IMR-90 (cell line): ENCODE measurements at regions not wholly inside any gene's neighbourhood (a gene's known extent, or its start where the extent isn't known, plus 50 kb on each side); places are given as distances from the start of the nearest gene placed in this dataset.

Source experiments
- ATAC-seq: fragments of 200-7000 bp; cut with Tn5 transposase; 2 replicates; pipeline ENCODE4 v1.9.1; 2020; ENCODE audit warnings: low read depth, mild to moderate bottlenecking, moderate library complexity
- BruUV-seq: library from RNA; stranded (reverse); fragments of 400-500 nt; replicated peaks from 2 replicates; lab custom pipeline; 2021; lab: Mats Ljungman, UMichigan
- CTCF ChIA-PET: fragments of 300-600 bp; formaldehyde crosslinking; extraction: SDS; loops from one replicate; lab custom pipeline; 2021; ENCODE audit warnings: antibody characterized with exemption; lab: Yijun Ruan, JAX
- POLR2A ChIA-PET: fragments of 300-600 bp; sonication (Branson Sonifier 250); formaldehyde crosslinking; loops from one replicate; lab custom pipeline; 2022; ENCODE audit warnings: antibody characterized with exemption; ENCODE audit not compliant: unreplicated experiment; lab: Charles Lee
- DNase-seq: peaks from one replicate; pipeline ENCODE4 v3.0.0; 2013
- H2AFZ ChIP-seq: replicated peaks from 2 replicates; pipeline ENCODE3; 2013; ENCODE audit warnings: low read length, mild to moderate bottlenecking; ENCODE audit not compliant: poor library complexity
- H2AK5ac ChIP-seq: 2 replicates; pipeline ENCODE4 v1.6.1; 2013; ENCODE audit warnings: low read depth, low read length, inconsistent platforms
- H2AK9ac ChIP-seq: replicated peaks from 2 replicates; pipeline ENCODE3; 2013; ENCODE audit warnings: mild to moderate bottlenecking, low read depth, low read length, moderate library complexity; ENCODE audit not compliant: poor library complexity
- H2BK120ac ChIP-seq: 2 replicates; pipeline ENCODE4 v1.6.1; 2013; ENCODE audit warnings: low read depth, low read length, inconsistent platforms
- H2BK15ac ChIP-seq: 3 replicates; pipeline ENCODE4 v1.6.1; 2013; ENCODE audit warnings: low read depth, low read length, inconsistent platforms
- H2BK20ac ChIP-seq: 2 replicates; pipeline ENCODE4 v1.6.1; 2013; ENCODE audit warnings: low read depth, mild to moderate bottlenecking, inconsistent platforms, low read length, moderate library complexity
- H2BK5ac ChIP-seq: 2 replicates; pipeline ENCODE4 v1.6.1; 2013; ENCODE audit warnings: mild to moderate bottlenecking, low read depth, low read length, inconsistent platforms; ENCODE audit not compliant: poor library complexity, severe bottlenecking
- H3K14ac ChIP-seq: replicated peaks from 2 replicates; pipeline ENCODE4 v1.6.1; 2013; ENCODE audit warnings: low read depth, low read length, inconsistent platforms
- H3K18ac ChIP-seq: 2 replicates; pipeline ENCODE4 v1.6.1; 2013; ENCODE audit warnings: low read depth, low read length, control low read depth
- H3K23ac ChIP-seq: 2 replicates; pipeline ENCODE4 v1.6.1; 2013; ENCODE audit warnings: low read depth, low read length, inconsistent platforms
- H3K27ac ChIP-seq: 2 replicates; pipeline ENCODE4 v1.5.1; 2013; ENCODE audit warnings: mild to moderate bottlenecking, control low read depth, low read length; ENCODE audit not compliant: insufficient read depth
- H3K27me3 ChIP-seq: 2 replicates; pipeline ENCODE4 v1.6.1; 2013; ENCODE audit warnings: low read length; ENCODE audit not compliant: control insufficient read depth, insufficient read depth
- H3K36me3 ChIP-seq: 2 replicates; pipeline ENCODE4 v1.6.1; 2013; ENCODE audit warnings: low read length, mixed read lengths; ENCODE audit not compliant: control insufficient read depth, insufficient read depth
- H3K4ac ChIP-seq: 2 replicates; pipeline ENCODE4 v1.6.1; 2013; ENCODE audit warnings: low read depth, low read length, inconsistent platforms
- H3K4me1 ChIP-seq: 2 replicates; pipeline ENCODE4 v1.6.1; 2013; ENCODE audit warnings: low read length, mixed read lengths; ENCODE audit not compliant: control insufficient read depth, insufficient read depth
- H3K4me2 ChIP-seq: 2 replicates; pipeline ENCODE4 v1.6.1; 2013; ENCODE audit warnings: low read depth, mild to moderate bottlenecking, control low read depth, low read length, moderate library complexity
- H3K4me3 ChIP-seq: 2 replicates; pipeline ENCODE4 v1.5.1; 2013; ENCODE audit warnings: low read depth, mild to moderate bottlenecking, control low read depth, low read length, moderate library complexity; ENCODE audit not compliant: insufficient read depth
- H3K56ac ChIP-seq: 2 replicates; pipeline ENCODE4 v1.6.1; 2013; ENCODE audit warnings: low read length, inconsistent platforms; ENCODE audit not compliant: insufficient read depth; ENCODE audit errors: extremely low read depth
- H3K79me1 ChIP-seq, 2 experiments: 2 replicates each; pipeline ENCODE4 v1.6.1; 2013; ENCODE audit warnings: low read length in 2 of 2, inconsistent platforms in 1 of 2, low read depth in 1 of 2
- H3K9ac ChIP-seq: 2 replicates; pipeline ENCODE4 v1.6.1; 2013; ENCODE audit warnings: low read depth, low read length, control low read depth
- H3K9me1 ChIP-seq: 2 replicates; pipeline ENCODE4 v1.6.1; 2013; ENCODE audit warnings: low read length, inconsistent platforms; ENCODE audit not compliant: insufficient read depth
- H3K9me3 ChIP-seq: 2 replicates; pipeline ENCODE4 v1.6.1; 2013; ENCODE audit warnings: low read length; ENCODE audit not compliant: control insufficient read depth, insufficient read depth
- H4K20me1 ChIP-seq: 2 replicates; pipeline ENCODE4 v1.6.1; 2013; ENCODE audit warnings: low read length, inconsistent platforms; ENCODE audit not compliant: insufficient read depth
- H4K5ac ChIP-seq: 2 replicates; pipeline ENCODE4 v1.6.1; 2013; ENCODE audit warnings: mild to moderate bottlenecking, low read depth, low read length, control low read depth
- H4K8ac ChIP-seq, 2 experiments: 2 replicates each; pipeline ENCODE4 v1.6.1; 2013; ENCODE audit warnings: low read depth in 2 of 2, low read length in 2 of 2, control low read depth in 1 of 2, inconsistent platforms in 1 of 2
- H4K91ac ChIP-seq: 2 replicates; pipeline ENCODE4 v1.6.1; 2013; ENCODE audit warnings: low read depth, low read length, inconsistent platforms; ENCODE audit not compliant: insufficient read depth
- BHLHE40 ChIP-seq: fragments of 150-350 bp; IDR thresholded peaks from 2 replicates; pipeline ENCODE4 v1.6.1; 2016; ENCODE audit warnings: mild to moderate bottlenecking, low read depth, low read length
- CEBPB ChIP-seq: IDR thresholded peaks from 2 replicates; pipeline ENCODE4 v1.6.1; 2012; ENCODE audit warnings: low read depth, low read length, improper control_type of control experiment
- CHD1 ChIP-seq: IDR thresholded peaks from 2 replicates; pipeline ENCODE4 v1.6.1; 2012; ENCODE audit warnings: low read depth, low read length, improper control_type of control experiment
- ELK1 ChIP-seq: fragments of 150-350 bp; IDR thresholded peaks from 2 replicates; pipeline ENCODE4 v1.6.1; 2016; ENCODE audit warnings: low read depth, mild to moderate bottlenecking, low read length, moderate library complexity, borderline replicate concordance
- FOS ChIP-seq: fragments of 150-350 bp; IDR thresholded peaks from 2 replicates; pipeline ENCODE4 v1.6.1; 2016; ENCODE audit warnings: low read depth, low read length
- MAFK ChIP-seq: IDR thresholded peaks from 2 replicates; pipeline ENCODE4 v1.6.1; 2012; ENCODE audit warnings: low read depth, low read length, improper control_type of control experiment
- MAZ ChIP-seq: IDR thresholded peaks from 2 replicates; pipeline ENCODE4 v1.6.1; 2012; ENCODE audit warnings: low read depth, mild to moderate bottlenecking, low read length, improper control_type of control experiment, moderate library complexity, borderline replicate concordance
- MXI1 ChIP-seq: IDR thresholded peaks from 2 replicates; pipeline ENCODE4 v1.6.1; 2012; ENCODE audit warnings: low read depth, mild to moderate bottlenecking, low read length, moderate library complexity, borderline replicate concordance
- NFE2L2 ChIP-seq: fragments of 150-350 bp; IDR thresholded peaks from 2 replicates; pipeline ENCODE4 v1.6.1; 2016; ENCODE audit warnings: low read depth, mild to moderate bottlenecking, low read length
- POLR2A ChIP-seq: IDR thresholded peaks from 2 replicates; pipeline ENCODE4 v1.6.1; 2012; ENCODE audit warnings: mild to moderate bottlenecking, low read depth, low read length
- RAD21 ChIP-seq: IDR thresholded peaks from 2 replicates; pipeline ENCODE4 v1.6.1; 2012; ENCODE audit warnings: low read length, improper control_type of control experiment
- RCOR1 ChIP-seq: IDR thresholded peaks from 2 replicates; pipeline ENCODE4 v1.6.1; 2012; ENCODE audit warnings: mild to moderate bottlenecking, low read length, improper control_type of control experiment; ENCODE audit not compliant: insufficient replicate concordance
- RFX5 ChIP-seq: IDR thresholded peaks from 2 replicates; pipeline ENCODE4 v1.8.0; 2012; ENCODE audit warnings: low read depth, mild to moderate bottlenecking, low read length, moderate library complexity
- SMC3 ChIP-seq: fragments of 150-350 bp; IDR thresholded peaks from 2 replicates; pipeline ENCODE4 v1.6.1; 2016; ENCODE audit warnings: low read depth, mild to moderate bottlenecking, antibody characterized with exemption, low read length, moderate library complexity
- dilution Hi-C: fragments of 300-500 bp; cut with HindIII; formaldehyde crosslinking; loops from one replicate; pipeline ENCODE4 v1.14.3; 2018; ENCODE audit warnings: low sequenced_read_pairs; ENCODE audit not compliant: unreplicated experiment
- in situ Hi-C: fragments of 300-500 bp; cut with MboI; formaldehyde crosslinking; loops from 3 replicates; pipeline ENCODE4 v1.14.3; 2019; ENCODE audit warnings: low sequenced_read_pairs, inconsistent platforms, mixed read lengths
- intact Hi-C: fragments of 100-400 bp; cut with micrococcal nuclease; formaldehyde crosslinking; loops from 2 replicates; pipeline ENCODE4 v1.10.0; 2022
- TF ChIP-seq, protein P1 (sequence below): fragments of 150-350 bp; IDR thresholded peaks from 2 replicates; pipeline ENCODE4 v1.6.1; 2017; ENCODE audit warnings: mild to moderate bottlenecking, antibody characterized with exemption, low read length, low read depth
- TF ChIP-seq, protein P2 (sequence below): conservative IDR thresholded peaks from 2 replicates; pipeline ENCODE4 v1.5.1; 2012; ENCODE audit warnings: mild to moderate bottlenecking, low read depth, low read length, improper control_type of control experiment

DNA sequence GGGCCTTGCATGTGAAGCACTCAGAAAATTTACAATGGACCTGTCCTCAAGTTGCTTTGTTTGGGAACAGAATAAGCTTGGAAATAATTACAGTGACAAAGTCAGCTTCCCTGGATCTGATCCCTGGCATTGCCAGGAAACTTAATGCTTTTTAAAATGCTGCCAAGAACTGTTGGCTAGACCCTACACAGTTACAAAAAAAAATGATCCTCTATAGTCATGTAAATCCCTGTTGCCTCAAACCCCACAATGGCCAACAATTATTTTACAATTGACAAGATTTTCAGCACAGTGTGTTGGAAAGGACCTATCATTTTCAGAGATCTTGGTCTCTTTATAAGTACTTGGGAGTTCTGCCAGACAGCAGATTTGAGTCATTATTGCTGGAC lies 470.4 kb upstream of the ACVR2A start:
- Histone ChIP-seq H3K36me3 (no peaks in the 10 kb centered on the region), H4K20me1 (no peaks in the 10 kb centered on the region), H3K9me1 (no peaks in the 10 kb centered on the region), H4K8ac (no peak overlapping the region), H2AK5ac (no peak overlapping the region), H3K4me3 (no peak overlapping the region), H2BK15ac (no peak overlapping the region), H3K23ac (no peak overlapping the region), H2BK5ac (no peak overlapping the region), H3K9me3 (no peaks in the 10 kb centered on the region), H3K27me3 (no peaks in the 10 kb centered on the region), H3K4me1 (no peaks in the 10 kb centered on the region), H2AK9ac (no peak overlapping the region), H3K4ac (no peak overlapping the region), H2AFZ (no peak overlapping the region), H3K56ac (no peak overlapping the region), H3K18ac (no peak overlapping the region), H2BK120ac (no peak overlapping the region), H2BK20ac (no peak overlapping the region), H3K14ac (no peak overlapping the region), H3K79me1 (no peaks in the 10 kb centered on the region), H3K4me2 (no peak overlapping the region), H3K27ac (no peak overlapping the region), H4K5ac (no peak overlapping the region), H3K9ac (no peak overlapping the region), H4K91ac (no peak overlapping the region)
- intact Hi-C loops, result no loop called here
- ATAC-seq, result no peak
- TF ChIP-seq CEBPB (no peak), MAZ (no peak), FOS (no peak), NFE2L2 (no peak), MAFK (no peak), RCOR1 (no peak), CHD1 (no peak), POLR2A (no peak), MXI1 (no peak), BHLHE40 (no peak), RAD21 (no peak), ELK1 (no peak), SMC3 (no peak), RFX5 (no peak)
- TF ChIP-seq, protein P1, sequence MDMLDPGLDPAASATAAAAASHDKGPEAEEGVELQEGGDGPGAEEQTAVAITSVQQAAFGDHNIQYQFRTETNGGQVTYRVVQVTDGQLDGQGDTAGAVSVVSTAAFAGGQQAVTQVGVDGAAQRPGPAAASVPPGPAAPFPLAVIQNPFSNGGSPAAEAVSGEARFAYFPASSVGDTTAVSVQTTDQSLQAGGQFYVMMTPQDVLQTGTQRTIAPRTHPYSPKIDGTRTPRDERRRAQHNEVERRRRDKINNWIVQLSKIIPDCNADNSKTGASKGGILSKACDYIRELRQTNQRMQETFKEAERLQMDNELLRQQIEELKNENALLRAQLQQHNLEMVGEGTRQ, result no peak
- TF ChIP-seq, protein P2, sequence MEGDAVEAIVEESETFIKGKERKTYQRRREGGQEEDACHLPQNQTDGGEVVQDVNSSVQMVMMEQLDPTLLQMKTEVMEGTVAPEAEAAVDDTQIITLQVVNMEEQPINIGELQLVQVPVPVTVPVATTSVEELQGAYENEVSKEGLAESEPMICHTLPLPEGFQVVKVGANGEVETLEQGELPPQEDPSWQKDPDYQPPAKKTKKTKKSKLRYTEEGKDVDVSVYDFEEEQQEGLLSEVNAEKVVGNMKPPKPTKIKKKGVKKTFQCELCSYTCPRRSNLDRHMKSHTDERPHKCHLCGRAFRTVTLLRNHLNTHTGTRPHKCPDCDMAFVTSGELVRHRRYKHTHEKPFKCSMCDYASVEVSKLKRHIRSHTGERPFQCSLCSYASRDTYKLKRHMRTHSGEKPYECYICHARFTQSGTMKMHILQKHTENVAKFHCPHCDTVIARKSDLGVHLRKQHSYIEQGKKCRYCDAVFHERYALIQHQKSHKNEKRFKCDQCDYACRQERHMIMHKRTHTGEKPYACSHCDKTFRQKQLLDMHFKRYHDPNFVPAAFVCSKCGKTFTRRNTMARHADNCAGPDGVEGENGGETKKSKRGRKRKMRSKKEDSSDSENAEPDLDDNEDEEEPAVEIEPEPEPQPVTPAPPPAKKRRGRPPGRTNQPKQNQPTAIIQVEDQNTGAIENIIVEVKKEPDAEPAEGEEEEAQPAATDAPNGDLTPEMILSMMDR, result no peak
- ChIA-PET CTCF (no interaction called here), POLR2A (no interaction called here)
- in situ Hi-C loops, result no loop called here
- DNase-seq, result no peak
- dilution Hi-C loops, result no loop called here
- BruUV-seq, result no TSS peak
